D341Med (cell line): ENCODE measurements at regions not wholly inside any gene's neighbourhood (a gene's known extent, or its start where the extent isn't known, plus 50 kb on each side); places are given as distances from the start of the nearest gene placed in this dataset.
A peak's percentile ranks its signal among the peaks of the same experiment; 100 is the strongest.

Experiments used
- DNase-seq: peaks from one replicate; pipeline ENCODE4 v3.0.0; 2012; ENCODE audit warnings: low spot score

DNA sequence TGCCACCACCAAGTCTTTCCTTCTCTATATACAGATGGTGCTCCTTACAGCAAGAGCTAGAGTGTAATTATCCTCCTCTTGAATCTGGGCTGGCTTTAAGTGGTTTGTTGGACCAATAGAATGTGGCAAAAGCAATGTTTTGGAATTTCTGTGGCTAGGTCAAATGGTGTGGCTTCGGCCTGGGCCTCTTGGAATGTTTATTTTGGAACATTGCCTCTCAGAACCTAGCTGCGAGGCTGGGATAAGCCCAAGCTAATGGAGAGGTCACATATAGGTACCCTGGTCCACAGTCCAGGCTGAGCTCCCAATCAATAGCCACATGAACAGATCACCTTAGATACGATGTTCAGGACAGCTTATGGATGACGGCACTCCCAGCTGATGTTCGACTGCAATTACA lies 556.7 kb downstream of the TYW1 start:
- no peak for DNase-seq

GRCh38 chr7:67554986-67555385 lies 558.4 kb downstream of the TYW1 start:
- no peak for DNase-seq

DNA sequence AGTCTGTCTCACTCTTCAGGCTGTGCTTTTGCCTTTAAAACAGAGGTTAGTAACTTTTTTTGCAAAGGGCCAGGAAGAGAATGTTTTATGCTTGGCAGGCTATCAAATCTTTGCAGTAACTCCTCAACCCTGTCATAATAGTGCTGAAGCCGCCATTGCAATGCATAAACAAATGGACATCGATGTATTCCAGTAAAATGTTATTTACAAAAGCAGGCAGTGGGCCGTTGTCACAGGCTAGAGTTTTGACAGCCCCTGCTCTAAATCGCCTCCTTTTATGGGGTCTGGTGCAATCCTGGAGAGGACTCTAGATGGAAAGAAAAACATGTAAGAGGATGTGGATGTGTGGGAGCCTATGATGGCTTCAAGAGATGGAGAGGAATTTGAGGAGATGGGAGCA lies 568.3 kb downstream of the TYW1 start:
- no peak for DNase-seq

- DNase-seq, result no peak
Observed at GRCh38 chr7:67566101-67566500, 569.5 kb downstream of the TYW1 start.

DNA sequence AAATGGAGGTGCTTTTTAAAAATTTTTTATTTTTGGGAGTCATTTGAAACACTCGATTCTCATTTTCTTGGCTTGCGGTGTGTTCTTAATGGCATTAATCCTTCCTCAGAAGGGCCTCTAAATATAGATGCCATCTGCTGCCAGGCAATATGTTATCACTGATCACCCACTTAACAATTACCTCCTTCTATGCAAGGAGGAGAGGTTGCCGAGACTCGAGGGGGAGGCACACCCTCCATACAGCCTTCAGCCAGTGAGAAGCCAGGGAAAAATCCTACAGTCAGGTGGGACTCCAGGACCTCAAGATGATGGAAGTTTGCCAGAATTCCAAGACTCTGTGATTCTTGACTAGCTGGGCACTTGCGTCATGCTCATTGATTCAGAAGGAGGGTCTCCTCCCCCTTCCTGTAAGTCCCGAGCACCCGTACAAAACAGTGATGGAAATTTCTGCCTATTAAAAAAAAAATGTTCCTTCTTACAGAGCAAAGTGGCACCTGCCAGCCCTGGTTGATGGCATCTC lies 574.5 kb downstream of the TYW1 start:
- peak; percentile 57 for DNase-seq

DNA sequence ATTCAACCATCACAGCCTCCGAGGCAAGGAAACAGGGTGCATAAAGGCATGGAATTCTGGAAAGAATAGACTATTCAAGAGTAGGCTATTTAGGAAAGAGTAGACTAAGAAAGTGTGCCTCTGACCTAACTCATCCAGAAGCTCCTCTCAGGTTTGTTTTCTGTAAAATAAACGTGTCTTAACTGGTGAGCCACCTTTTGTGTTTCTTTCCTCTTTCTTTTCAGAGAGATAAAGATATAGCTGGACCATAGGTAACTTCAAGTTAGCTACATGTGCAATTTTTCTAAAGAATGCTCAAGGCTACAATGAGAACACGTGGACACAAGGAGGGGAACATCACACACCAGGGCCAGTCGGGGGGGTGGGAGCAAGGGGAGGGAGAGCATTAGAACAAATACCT lies 577.0 kb downstream of the TYW1 start:
- DNase-seq, result no peak

DNA sequence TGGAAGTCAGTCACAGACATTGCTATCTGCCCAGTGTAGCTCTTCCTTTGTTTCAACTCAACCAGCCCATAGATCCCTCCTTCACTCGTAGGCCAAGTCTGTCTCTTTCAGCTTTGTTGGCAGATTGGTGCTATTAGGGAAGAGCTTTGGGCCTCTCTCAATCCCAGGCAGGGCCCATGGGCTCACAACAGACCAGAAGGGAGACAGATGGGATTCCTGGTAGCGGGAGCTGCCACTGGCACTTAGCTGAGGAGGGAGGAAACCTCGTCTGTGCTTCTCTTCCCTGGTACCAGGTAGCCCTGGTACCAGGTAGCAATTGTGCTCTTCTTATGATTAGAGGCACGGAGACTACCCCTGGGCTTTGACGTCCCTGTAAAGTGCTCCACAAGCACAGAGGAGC lies 592.0 kb downstream of the TYW1 start:
- DNase-seq, result peak; percentile 45

DNA sequence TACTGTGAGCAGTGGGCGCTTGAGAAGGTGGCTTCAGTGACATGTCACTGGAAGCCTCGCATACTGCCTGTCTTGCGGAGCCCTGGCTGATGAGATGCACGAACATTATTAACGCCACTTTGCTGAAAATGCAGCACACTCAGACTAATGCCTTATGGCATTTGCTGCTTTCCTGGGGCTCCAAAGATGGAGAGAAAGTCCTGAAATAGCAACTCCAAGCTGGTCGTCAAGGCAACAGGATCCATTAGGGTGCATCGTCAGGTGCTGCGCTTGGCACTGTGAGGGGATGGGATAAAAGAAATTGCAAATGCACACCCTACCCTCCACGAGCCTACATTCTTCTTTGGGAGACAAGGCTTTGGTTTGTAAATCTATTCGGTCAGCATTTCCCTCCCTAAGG lies 592.5 kb downstream of the TYW1 start:
- DNase-seq, result no peak

DNA sequence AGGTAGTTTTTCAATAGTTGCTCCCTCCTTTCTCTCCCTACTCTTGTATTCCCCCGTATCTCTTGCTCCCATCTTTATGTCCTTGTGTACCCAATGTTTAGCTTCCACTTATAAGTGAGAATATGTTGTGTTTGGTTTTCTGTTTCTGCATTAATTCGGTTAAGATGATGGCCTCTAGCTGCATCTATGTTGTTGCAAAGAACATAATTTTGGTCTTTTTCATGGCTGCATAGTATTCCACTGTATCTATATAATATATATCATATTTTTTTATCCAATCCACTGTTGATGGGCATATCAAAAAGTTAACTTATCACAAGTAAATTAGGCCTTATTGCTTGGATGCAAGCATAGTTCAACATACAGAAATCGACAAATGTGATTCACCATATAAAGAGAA lies 594.0 kb downstream of the TYW1 start:
- DNase-seq, result no peak

DNA sequence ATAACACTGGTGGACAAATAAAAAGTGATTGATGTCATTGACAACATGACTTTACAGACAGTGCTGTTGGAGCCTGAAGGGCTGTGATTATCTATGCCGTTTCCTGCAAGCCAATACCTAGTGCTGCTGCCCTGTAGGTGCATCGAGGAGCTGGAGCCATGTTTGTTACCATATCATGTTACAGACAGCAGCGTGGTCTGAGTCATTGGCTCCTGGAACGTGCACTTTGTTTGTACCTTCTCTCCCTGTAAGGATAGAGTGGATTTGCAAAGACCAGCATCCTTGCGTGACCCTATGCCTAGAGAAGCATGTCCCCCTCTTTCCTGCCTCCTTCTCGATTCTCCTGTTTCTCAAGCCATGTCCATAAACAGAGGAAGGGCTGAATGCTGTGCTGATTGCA lies 597.2 kb downstream of the TYW1 start:
- DNase-seq, result no peak

DNA sequence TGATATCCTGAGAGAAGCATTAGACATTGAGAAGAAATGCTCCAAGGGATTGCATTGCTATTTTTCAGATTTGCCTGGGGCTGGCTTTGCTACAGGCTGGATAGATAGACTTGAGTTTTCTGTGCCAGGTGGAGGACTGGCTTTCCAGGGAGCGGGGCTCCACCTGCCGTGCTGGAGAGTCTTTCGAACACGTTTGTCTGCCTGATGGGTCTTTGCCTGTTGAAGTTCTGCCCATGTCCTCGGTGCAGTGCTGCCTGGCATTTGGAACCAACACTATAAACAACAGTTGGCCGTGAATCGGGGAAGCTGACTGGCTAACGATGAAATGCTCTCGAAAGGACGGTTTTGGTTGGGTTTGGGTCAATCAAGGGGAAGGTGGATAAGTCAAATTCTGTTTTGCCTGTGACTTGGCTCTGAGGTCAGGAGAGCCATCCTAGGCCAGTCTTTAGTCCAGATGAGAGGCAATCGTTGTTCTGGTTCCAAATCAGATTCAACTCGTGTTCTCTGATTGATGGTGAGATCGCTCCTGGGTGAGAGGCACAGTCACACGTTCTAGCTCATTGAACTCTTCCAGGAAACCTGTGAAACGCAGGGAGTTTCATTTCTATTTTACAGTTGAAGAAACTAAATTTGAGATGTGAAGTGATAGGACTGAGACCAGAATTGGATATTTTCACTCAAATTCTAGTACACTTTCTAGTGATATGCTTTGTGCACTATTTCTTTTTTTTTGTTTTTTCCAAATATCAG lies 599.0 kb downstream of the TYW1 start:
- no peak for DNase-seq

GRCh38 chr7:67597161-67597560 lies 600.5 kb downstream of the TYW1 start:
- DNase-seq, result no peak

DNA sequence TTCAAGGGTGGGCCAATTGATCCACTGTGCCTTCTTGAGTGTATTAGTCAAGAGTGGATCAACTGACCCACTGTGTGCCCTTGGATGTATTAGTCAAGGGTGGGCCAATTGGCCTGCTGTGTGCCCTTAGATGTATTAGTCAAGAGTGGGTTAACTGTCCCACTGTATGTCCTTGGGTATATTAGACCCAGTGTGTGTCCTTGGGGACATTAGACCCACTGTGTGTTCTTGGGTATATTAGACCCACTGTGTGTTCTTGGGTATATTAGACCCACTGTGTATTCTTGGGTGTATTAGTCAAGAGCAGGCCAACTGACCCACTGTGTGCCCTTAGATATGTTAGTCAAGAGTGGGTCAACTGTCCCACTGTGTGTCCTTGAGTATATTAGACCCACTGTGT lies 601.8 kb downstream of the TYW1 start:
- no peak for DNase-seq

GRCh38 chr7:67599331-67600062 lies 602.9 kb downstream of the TYW1 start:
- no peak for DNase-seq

DNA sequence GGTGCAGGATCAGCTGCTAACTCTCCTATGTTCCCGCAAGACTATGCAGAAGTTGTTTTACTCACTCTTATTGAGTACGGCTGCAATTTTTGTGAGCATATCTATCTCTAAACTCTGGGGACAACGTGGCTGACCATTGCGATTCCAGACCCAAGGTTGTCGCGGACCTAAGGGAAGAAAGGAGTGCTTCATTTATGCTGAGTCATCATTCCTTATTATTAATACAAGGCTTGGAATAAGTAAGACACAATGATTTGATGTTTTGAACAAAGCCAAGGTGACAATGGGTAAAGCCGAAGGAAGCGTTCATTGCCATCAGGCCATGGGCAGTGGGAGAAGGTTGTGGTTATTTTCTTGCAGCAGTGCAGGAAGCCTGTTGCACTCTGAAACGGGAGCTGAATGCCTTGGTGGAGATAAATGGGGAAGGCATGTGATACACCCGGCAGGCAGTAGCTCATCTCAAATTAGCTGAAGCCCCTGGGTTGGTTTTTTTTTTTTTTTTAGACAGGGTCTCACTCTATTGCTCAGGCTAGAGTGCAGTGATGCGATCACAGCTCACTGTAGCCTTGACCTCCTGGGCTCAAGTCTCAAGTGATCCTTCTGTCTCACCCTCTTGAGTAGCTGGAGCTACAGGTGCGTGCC lies 605.7 kb downstream of the TYW1 start:
- no peak for DNase-seq

GRCh38 chr7:67604461-67605386 lies 608.1 kb downstream of the TYW1 start:
- no peak for DNase-seq

DNA sequence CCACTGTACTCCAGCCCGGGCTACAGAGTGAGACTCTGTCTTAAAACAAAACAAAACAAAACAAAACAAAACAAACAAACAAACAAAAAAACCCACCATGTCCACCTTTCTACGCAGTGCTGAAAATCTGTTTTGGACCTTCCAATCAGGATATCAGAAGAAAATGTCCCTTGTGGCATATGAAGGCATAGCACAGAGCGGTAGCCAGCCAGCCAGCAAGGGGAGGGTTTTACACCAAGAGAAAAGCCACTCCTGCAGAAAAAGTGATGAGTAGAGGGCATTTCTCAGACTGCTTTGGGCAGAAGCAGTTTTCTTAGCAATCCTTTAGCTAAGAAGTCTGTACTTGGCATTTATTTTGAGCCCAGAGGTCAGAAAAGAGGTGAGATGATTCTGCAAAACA lies 612.2 kb downstream of the TYW1 start:
- DNase-seq, result no peak

DNA sequence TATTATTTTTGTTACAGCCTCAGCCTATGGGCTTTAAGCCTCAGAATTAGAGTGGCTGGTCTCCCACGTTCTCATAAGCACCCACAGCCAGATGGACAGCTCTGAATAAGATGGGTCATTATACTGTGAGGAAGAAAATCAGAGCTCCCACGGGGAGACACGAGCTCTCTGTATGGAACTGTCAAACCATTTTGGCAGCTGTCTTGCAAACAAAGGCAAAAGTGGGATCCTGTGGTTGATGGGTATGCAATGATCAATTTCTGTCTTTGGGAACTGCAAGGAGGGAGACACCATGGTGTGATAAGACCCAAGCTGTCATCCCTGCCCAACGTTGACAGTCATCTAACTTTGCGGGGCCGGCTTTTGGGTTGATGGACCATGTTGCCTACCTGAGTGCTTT lies 614.3 kb downstream of the TYW1 start:
- no peak for DNase-seq

DNA sequence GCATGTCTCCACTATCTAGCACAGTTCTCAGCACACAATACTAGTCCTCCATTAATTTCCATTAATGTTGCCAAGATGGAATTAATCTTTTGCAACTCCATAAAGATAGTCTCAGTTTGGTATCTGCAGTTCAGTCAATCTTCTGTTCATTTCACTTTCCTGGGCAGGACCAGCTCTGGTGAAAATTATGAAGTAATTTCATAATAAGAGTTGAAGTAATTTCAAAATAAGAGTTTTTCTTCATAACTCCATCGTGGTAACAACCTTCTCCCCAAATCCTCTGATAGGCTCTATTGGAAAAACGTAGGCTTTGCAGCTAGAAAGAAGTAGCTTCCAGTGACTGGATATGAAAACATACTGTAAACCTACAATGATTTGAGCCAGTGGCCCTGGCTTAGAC lies 618.2 kb downstream of the TYW1 start:
- no peak for DNase-seq

- no peak for DNase-seq
Observed at GRCh38 chr7:67616517-67616916, 619.9 kb downstream of the TYW1 start.

DNA sequence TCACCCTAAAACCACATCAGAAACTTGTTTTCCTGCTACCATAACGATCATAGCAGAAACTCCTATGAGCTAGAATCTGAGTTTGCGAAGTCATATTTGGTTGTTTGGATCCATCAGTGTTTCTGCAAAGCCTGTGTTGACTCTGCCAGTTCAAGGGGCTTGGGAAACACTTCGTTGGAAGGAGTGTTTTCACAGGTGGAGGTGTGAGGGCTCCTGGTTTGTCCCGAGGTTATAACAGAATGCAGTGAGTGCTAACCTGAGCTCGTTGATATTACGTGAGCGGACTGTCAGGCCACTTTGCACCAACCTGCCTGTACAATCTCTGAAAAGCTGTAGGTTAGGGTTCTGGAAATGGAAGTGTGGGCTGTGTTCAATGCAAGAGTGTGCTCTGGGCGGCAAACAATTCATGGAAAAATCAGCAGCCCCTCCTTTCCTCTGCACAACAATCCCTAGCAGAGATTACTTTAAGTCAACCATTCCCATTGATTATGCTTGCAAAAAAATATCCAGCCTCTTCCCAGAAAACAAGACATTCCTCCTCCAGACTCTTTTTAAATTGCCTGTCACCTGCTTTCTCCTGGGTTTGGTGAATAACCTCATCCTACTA lies 622.0 kb downstream of the TYW1 start:
- DNase-seq, result no peak

GRCh38 chr7:67619175-67619574 lies 622.5 kb downstream of the TYW1 start:
- peak; percentile 44 for DNase-seq
